GM19099 (cell line): ENCODE measurements at regions not wholly inside any gene's neighbourhood (a gene's known extent, or its start where the extent isn't known, plus 50 kb on each side); places are given as distances from the start of the nearest gene placed in this dataset.

ENCODE experiments used
- POLR2A ChIP-seq: IDR thresholded peaks from 3 replicates; pipeline ENCODE4 v1.6.1; 2011; ENCODE audit warnings: low read depth; ENCODE audit not compliant: insufficient read length; ENCODE audit errors: extremely low read depth

DNA sequence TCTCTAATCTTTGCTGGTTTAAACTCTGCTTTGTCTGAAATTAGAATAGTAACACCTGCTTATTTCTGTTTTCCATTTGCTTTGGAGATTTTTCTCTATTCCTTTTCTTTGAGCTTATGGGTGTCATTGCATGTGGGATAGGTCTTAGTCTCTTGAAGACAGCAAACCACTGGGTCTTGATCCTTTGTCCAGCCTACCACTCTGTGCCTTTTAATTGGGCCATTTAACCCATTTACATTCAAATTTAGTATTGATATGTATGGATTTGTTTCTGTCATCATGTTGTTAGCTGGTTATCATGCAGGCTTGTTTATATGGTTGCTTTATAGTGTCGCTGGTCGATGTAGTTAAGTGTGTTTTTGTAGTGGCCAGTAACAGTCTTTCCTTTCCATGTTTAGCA is 914.7 kb downstream of the MAT2B start:
- TF ChIP-seq POLR2A: no peak

DNA sequence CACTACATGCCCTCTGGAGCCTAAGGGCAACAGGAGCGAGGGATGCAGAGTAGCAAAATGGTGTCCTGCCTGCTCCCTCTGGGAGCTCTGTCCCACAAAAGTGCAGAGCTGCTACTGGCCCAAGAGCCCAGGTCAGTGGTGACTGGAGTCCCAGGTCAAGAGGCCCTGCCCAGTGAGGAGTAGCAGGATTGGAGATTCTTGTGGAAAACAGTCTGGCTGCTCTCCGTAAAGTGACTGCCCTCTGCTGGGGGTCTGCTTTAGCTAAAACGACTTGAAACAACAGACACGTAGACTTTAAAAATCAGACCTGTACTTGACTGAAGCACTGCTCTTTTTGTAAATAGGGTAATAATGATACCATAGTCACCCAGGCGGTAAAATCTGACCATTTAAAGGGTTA is 917.0 kb downstream of the MAT2B start:
- TF ChIP-seq POLR2A: no peak

DNA sequence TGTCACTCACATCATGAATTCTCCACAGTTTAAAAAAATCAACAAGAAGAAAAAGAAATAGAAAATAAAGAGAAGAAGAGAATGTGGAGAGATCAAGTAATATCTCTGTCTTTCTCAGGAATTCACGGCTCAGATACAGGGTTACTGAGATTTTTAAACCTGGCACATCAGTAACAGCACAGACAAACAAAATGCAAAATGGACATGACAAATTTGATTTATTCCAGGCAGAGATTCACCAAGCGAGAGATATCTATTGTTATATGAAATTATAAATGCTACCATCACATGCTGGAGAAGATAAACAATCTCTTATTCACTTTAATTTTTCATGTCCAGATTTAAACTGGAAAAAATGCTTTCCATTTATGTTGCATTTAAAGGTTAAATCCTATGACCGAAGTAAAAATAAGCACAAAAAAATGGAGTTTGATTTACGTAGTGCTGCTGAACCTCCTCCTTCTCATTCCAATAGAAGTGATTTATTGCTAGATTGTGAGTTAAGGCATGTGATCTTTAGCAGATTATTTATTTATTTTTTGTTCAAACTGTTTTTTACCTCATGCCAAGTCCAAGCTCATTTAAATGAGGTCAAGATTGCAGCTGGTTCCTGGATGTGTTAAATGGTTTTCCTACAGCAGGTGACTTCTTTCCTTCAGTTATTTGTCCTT is 926.4 kb downstream of the MAT2B start:
- TF ChIP-seq POLR2A: no peak

DNA sequence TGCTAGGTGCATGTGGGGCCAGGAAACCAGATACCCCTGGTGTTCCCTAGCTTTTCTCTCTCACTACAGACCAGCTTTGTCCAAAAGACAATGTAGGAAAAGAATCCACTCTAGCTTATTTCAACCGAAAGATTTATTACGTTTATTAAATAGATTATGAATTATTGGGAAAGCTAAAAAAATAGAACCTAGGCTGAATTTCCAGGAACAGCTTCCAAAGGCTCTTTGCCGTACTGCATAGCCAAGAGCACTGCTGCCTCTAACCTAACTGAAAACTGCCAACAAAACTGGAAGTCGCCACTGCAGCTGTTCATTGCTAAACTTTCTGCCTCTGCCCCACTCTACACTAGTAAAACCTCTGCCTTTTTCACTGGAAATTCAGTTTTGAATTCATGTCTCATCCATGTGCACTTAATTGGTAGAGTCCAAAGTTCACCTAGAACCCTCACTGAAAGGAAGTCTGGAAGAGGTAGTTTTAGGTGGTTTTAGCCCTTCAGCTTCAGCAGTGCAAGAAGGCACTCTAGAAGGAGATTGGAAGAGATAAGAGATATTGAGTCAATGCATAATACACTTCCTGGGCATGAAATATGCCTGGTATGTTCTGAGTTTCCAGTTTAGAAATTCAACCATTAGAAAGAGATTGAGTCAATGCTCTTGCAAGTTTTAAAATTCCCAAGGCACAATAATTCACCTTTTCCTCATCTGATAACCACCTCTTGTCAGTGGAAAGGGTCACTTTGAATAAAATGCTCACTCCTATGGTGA is 927.9 kb downstream of the MAT2B start:
- TF ChIP-seq POLR2A: no peak

- TF ChIP-seq POLR2A: no peak
Measured at GRCh38 chr5:164435576-164435975, 930.2 kb downstream of the MAT2B start.

DNA sequence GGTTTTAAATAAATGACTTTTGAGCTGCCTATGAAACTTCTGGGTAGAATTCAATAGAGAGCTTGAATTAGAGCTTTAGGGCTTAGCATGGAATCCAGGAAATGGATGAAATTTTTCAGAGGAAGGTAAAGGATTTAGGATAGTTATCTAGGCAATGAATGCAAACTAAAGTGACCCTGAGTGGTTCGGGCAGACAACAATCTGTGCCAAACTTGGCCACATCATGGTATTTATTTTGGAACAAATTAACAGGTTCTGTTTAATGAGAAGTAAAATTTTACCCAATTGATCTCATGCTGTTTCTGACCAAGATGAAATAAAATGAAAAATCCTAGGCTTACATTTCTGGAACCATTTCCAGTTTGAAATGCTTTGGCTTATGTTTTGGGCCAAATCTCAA is 934.4 kb downstream of the MAT2B start:
- no peak for TF ChIP-seq POLR2A

DNA sequence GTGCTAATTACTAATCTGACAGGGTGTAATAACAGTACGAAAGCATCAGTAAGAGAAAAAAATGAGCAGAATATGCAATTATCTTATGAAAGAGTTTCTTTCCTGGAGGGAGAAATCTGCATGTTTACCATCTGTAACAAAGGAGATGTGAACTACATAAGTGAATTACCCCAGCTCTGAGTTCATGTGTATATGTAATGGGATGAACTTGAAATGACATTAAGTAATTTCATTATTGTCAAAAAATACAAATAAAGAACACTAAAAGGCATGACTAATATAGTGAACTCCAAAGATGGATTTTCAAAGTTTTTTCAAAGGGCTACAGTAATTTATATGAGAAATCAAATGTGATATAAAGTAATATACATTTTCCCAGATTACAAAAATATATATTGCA is 944.0 kb downstream of the MAT2B start:
- TF ChIP-seq POLR2A: no peak

- no peak for TF ChIP-seq POLR2A
Measured at GRCh38 chr5:164466033-164466432, 960.6 kb downstream of the MAT2B start.

GRCh38 chr5:164470312-164470711 is 964.9 kb downstream of the MAT2B start:
- no peak for TF ChIP-seq POLR2A

DNA sequence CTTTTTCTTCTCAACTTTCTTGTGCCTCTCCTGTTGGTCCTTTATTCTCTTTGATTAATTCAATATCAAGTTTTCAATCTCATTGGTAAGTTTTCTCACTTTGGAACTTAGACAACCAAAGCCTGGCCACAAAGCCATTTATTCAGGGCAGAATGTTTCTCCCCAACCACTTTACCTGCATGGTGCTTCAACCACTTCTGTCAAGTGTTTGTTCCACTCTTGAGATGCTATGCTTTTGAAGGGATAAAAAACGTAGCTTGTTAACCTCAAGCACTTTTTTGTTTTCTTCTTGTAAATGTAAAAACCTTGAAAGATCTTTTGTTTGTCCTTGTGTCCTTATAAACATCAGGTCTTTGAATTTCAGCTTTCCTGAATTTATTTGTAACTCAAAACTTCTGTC is 966.7 kb downstream of the MAT2B start:
- TF ChIP-seq POLR2A: no peak

DNA sequence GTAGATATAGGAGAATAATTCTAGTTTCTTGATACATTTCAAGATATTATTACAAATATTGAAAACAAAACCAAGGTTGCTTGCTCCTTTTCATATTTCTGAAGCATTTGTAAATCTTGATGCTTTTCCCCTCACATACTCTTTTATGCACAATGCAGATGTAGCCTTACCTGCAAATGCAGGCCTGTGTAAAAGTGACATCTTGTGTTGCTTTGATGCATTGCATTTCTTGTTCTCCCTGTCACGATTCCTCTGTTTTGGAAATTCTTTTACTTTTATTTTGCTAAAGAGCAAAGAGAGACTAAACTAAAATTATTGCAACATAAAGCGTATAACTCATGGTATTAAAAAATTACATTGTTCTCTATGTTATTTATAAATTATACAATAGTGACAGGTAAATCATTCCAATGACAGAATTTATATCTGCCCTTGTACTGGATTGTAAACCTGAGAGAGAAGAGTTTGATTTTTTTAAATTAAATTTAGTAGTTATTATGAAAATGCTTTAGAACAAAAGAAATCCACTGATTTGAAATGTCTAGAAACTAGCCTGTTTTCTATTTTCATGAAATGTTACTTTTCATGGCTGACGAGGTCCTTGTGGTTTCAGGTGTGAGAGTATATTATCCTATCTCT is 970.0 kb downstream of the MAT2B start:
- no peak for TF ChIP-seq POLR2A

GRCh38 chr5:164481270-164481669 is 975.9 kb downstream of the MAT2B start:
- no peak for TF ChIP-seq POLR2A

DNA sequence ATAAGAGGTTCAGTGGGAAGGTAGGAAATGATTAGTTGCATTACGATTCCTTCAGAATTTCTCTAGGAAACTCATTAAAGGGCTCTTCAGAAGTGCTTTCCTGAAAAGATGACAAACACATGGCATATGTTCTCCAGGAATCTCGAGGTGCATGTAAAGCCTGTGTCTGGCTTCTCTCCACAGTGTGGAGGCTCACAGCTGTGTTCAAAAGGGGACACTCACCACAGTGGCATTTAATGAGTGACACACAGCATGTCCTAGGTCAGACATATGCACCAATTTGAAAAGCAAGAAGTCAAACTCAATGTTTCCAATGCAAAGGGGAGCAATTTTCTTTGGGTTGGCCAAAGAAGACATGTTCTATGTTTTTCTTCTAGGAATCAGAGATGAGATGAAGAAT is 976.9 kb downstream of the MAT2B start:
- no peak for TF ChIP-seq POLR2A

GRCh38 chr5:164484948-164485347 is 979.5 kb downstream of the MAT2B start:
- TF ChIP-seq POLR2A: no peak

DNA sequence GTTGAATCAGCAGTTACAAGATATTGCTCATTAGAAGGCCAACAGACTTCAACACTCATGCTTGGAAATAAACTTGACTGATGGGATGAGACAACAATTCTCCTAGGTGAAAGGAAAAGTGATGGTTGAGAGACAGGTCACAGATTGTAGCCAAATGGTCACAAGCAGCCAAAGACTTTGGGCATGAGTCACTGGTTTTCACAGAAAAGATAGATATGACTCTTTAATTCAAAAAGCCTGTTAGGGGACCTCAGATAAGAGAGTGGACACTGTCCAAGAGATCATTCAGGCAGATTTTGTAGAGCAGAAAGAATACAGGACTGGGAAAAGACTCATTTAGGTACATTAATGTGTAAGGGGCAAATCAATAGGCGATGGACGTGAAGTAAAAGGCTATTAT is 982.5 kb downstream of the MAT2B start:
- no peak for TF ChIP-seq POLR2A
